ENCODE measurements at regions not wholly inside any gene's neighbourhood (a gene's known extent, or its start where the extent isn't known, plus 50 kb on each side); places are given as distances from the start of the nearest gene placed in this dataset.
"Not testable (repeated sequence)": the region's sequence is repeated elsewhere in the genome, so short reads cannot be mapped to it uniquely, and the experiment has no call there.

GRCh38 chr13:80901111-80901510 lies 560.2 kb upstream of the SPRY2 start:
- 100% methylated on average over 2 of the region's 6 CpGs for WGBS (ENCODE audit: insufficient coverage)
- no peak overlapping the region for H3K9ac ChIP-seq (ENCODE audit: insufficient read depth, low read length, poor library complexity, severe bottlenecking)
- no peak overlapping the region for H3K4me3 ChIP-seq (replicated peaks in 1 of 3; ENCODE audit: low read depth in 2 of 3, low read length in 3 of 3)
- Mint-ChIP-seq H3K27ac (no peak overlapping the region), H3K9me3 (peaks cover 0 to 6% (median 0%) of the 10 kb centered on the region in 7 donors), H3K36me3 (no peaks in the 10 kb centered on the region), H3K4me3 (no peak overlapping the region), H3K4me1 (peaks cover 12% of the 10 kb centered on the region), H3K27me3 (ENCODE audit: low read depth in 3 of 3) (peaks cover 0 to 2% (median 0%) of the 10 kb centered on the region in 3 donors)
- no peaks in the 10 kb centered on the region for H4K20me1 ChIP-seq (ENCODE audit: insufficient read depth, low read length)
- intact Hi-C loops (cut with micrococcal nuclease) = no loop called here
- no peaks in the 10 kb centered on the region for H3K4me1 ChIP-seq (ENCODE audit: control insufficient read depth in 1 of 2, insufficient read depth in 2 of 2, low read length in 2 of 2)
- H3K27ac ChIP-seq (ENCODE audit: low read depth in 1 of 2, low read length in 2 of 2) = no peak overlapping the region
- no peak overlapping the region for H2AFZ ChIP-seq (ENCODE audit: insufficient read depth, low read depth, low read length, poor library complexity, severe bottlenecking)
- no peaks in the 10 kb centered on the region for H3K79me2 ChIP-seq (ENCODE audit: insufficient read depth, low read length)
- H3K36me3 ChIP-seq (replicated peaks in 1 of 2; ENCODE audit: control insufficient read depth in 1 of 2, insufficient read depth in 2 of 2, low read length in 2 of 2) = no peaks in the 10 kb centered on the region
- TF ChIP-seq CTCF (IDR thresholded peaks at IDR 0.05) = no peak
- peaks cover 0 to 4% of the 10 kb centered on the region in 2 donors for H3K9me3 ChIP-seq (replicated peaks in 1 of 2; ENCODE audit: control insufficient read depth in 1 of 2, insufficient read depth in 1 of 2, low read length in 2 of 2)
- H3K4me2 ChIP-seq (replicated peaks; ENCODE audit: extremely low read depth, low read length, poor library complexity, severe bottlenecking) = no peak overlapping the region
- no peak for DNase-seq
- no peaks in the 10 kb centered on the region for H3K27me3 ChIP-seq (ENCODE audit: control insufficient read depth in 2 of 2, insufficient read depth in 2 of 2, low read length in 2 of 2)

GRCh38 chr13:80900561-80900960 lies 559.6 kb upstream of the SPRY2 start:
- intact Hi-C loops (cut with micrococcal nuclease) = no loop called here
- DNase-seq = no peak
- no peak overlapping the region for H2AFZ ChIP-seq (ENCODE audit: insufficient read depth, low read depth, low read length, poor library complexity, severe bottlenecking)
- no peaks in the 10 kb centered on the region for H3K36me3 Mint-ChIP-seq
- H3K79me2 ChIP-seq (ENCODE audit: insufficient read depth, low read length) = no peaks in the 10 kb centered on the region
- H3K4me1 Mint-ChIP-seq = peaks cover 12% of the 10 kb centered on the region
- no peak overlapping the region for H3K9ac ChIP-seq (ENCODE audit: insufficient read depth, low read length, poor library complexity, severe bottlenecking)
- no peak overlapping the region for H3K4me3 Mint-ChIP-seq
- H3K27me3 Mint-ChIP-seq (ENCODE audit: low read depth in 3 of 3) = peaks cover 0 to 2% (median 0%) of the 10 kb centered on the region in 3 donors
- H3K27ac ChIP-seq (ENCODE audit: low read depth in 1 of 2, low read length in 2 of 2) = no peak overlapping the region
- H3K9me3 ChIP-seq (replicated peaks in 1 of 2; ENCODE audit: control insufficient read depth in 1 of 2, insufficient read depth in 1 of 2, low read length in 2 of 2) = peaks cover 0 to 4% of the 10 kb centered on the region in 2 donors
- no peak overlapping the region for H3K27ac Mint-ChIP-seq
- no peak for TF ChIP-seq CTCF (IDR thresholded peaks at IDR 0.05)
- no peaks in the 10 kb centered on the region for H3K27me3 ChIP-seq (ENCODE audit: control insufficient read depth in 2 of 2, insufficient read depth in 2 of 2, low read length in 2 of 2)
- H4K20me1 ChIP-seq (ENCODE audit: insufficient read depth, low read length) = no peaks in the 10 kb centered on the region
- no peak overlapping the region for H3K4me3 ChIP-seq (replicated peaks in 1 of 3; ENCODE audit: low read depth in 2 of 3, low read length in 3 of 3)
- peaks cover 0 to 6% (median 0%) of the 10 kb centered on the region in 7 donors for H3K9me3 Mint-ChIP-seq
- H3K4me1 ChIP-seq (ENCODE audit: control insufficient read depth in 1 of 2, insufficient read depth in 2 of 2, low read length in 2 of 2) = no peaks in the 10 kb centered on the region
- no peak overlapping the region for H3K4me2 ChIP-seq (replicated peaks; ENCODE audit: extremely low read depth, low read length, poor library complexity, severe bottlenecking)
- no peaks in the 10 kb centered on the region for H3K36me3 ChIP-seq (replicated peaks in 1 of 2; ENCODE audit: control insufficient read depth in 1 of 2, insufficient read depth in 2 of 2, low read length in 2 of 2)

- H3K4me1 ChIP-seq (ENCODE audit: control insufficient read depth in 1 of 2, insufficient read depth in 2 of 2, low read length in 2 of 2); H3K4me3 ChIP-seq (replicated peaks in 1 of 3; ENCODE audit: low read depth in 2 of 3, low read length in 3 of 3); H3K36me3 ChIP-seq (replicated peaks in 1 of 2; ENCODE audit: control insufficient read depth in 1 of 2, insufficient read depth in 2 of 2, low read length in 2 of 2); DNase-seq; H3K79me2 ChIP-seq (ENCODE audit: insufficient read depth, low read length); H3K9ac ChIP-seq (ENCODE audit: insufficient read depth, low read length, poor library complexity, severe bottlenecking); H3K9me3 Mint-ChIP-seq; H3K27me3 Mint-ChIP-seq (ENCODE audit: low read depth in 3 of 3); H4K20me1 ChIP-seq (ENCODE audit: insufficient read depth, low read length); H3K27ac ChIP-seq (ENCODE audit: low read depth in 1 of 2, low read length in 2 of 2); H3K27me3 ChIP-seq (ENCODE audit: control insufficient read depth in 2 of 2, insufficient read depth in 2 of 2, low read length in 2 of 2); intact Hi-C loops (cut with micrococcal nuclease); H3K9me3 ChIP-seq (replicated peaks in 1 of 2; ENCODE audit: control insufficient read depth in 1 of 2, insufficient read depth in 1 of 2, low read length in 2 of 2); H3K36me3 Mint-ChIP-seq; H3K4me2 ChIP-seq (replicated peaks; ENCODE audit: extremely low read depth, low read length, poor library complexity, severe bottlenecking); H2AFZ ChIP-seq (ENCODE audit: insufficient read depth, low read depth, low read length, poor library complexity, severe bottlenecking): not testable (repeated sequence)
- Mint-ChIP-seq H3K4me3 (peak overlapping the region in 1 of 2 donors; percentile 23), H3K27ac (peak overlapping the region in 3 of 7 donors; percentile 4 to 79 (median 63)), H3K4me1 (peaks cover 12% of the 10 kb centered on the region)
- WGBS (ENCODE audit: insufficient coverage) = 0% methylated on average over 2 of the region's 4 CpGs
These were observed 556.7 kb upstream of the SPRY2 start for GRCh38 chr13:80897641-80898040.

Data from CD14-positive monocyte (primary cell).